Mesenchymal stem cell (in vitro differentiated cells and primary cell): ENCODE measurements at regions not wholly inside any gene's neighbourhood (a gene's known extent, or its start where the extent isn't known, plus 50 kb on each side); places are given as distances from the start of the nearest gene placed in this dataset.

Experiments
- DNase-seq: peaks from one replicate; pipeline ENCODE4 v3.0.0-alpha.2; 2013
- H2AFZ ChIP-seq: one replicate; pipeline ENCODE4 v1.6.1; 2013; ENCODE audit warnings: low read depth, mild to moderate bottlenecking, control low read depth, inconsistent platforms, low read length, moderate library complexity
- H2AK5ac ChIP-seq: 2 replicates; pipeline ENCODE4 v1.6.1; 2013; ENCODE audit warnings: low read length, moderate library complexity, mild to moderate bottlenecking, inconsistent platforms; ENCODE audit not compliant: severe bottlenecking
- H2BK120ac ChIP-seq: one replicate; pipeline ENCODE4 v1.6.1; 2013; ENCODE audit warnings: low read depth, mild to moderate bottlenecking, inconsistent platforms, low read length, moderate library complexity
- H2BK12ac ChIP-seq, 2 experiments: one replicate each; pipeline ENCODE4 v1.6.1; 2013; ENCODE audit warnings: inconsistent platforms in 2 of 2, low read length in 2 of 2, mild to moderate bottlenecking in 2 of 2, moderate library complexity in 2 of 2, control low read depth in 1 of 2
- H2BK15ac ChIP-seq: one replicate; pipeline ENCODE4 v1.6.1; 2013; ENCODE audit warnings: mild to moderate bottlenecking, low read depth, inconsistent platforms; ENCODE audit not compliant: poor library complexity, severe bottlenecking
- H2BK5ac ChIP-seq: 2 replicates; pipeline ENCODE4 v1.6.1; 2013; ENCODE audit warnings: low read depth, mild to moderate bottlenecking, low read length, control low read depth, inconsistent platforms; ENCODE audit not compliant: poor library complexity, severe bottlenecking
- H3K14ac ChIP-seq, 2 experiments: one replicate each; pipeline ENCODE4 v1.6.1; 2013; ENCODE audit warnings: inconsistent platforms in 2 of 2, low read length in 2 of 2, control low read depth in 1 of 2, mild to moderate bottlenecking in 1 of 2, moderate library complexity in 1 of 2
- H3K18ac ChIP-seq, 2 experiments: one replicate each; pipeline ENCODE4 v1.6.1; 2013; ENCODE audit warnings: inconsistent platforms in 2 of 2, low read length in 2 of 2, control low read depth in 1 of 2, low read depth in 1 of 2, mild to moderate bottlenecking in 1 of 2
- H3K23ac ChIP-seq, 2 experiments: one replicate each; pipeline ENCODE4 v1.6.1; 2013; ENCODE audit warnings: inconsistent platforms in 2 of 2, low read length in 2 of 2, mild to moderate bottlenecking in 2 of 2, moderate library complexity in 2 of 2, control low read depth in 1 of 2
- H3K27ac ChIP-seq: 2 replicates; pipeline ENCODE4 v1.5.1; 2013; ENCODE audit warnings: mild to moderate bottlenecking, moderate library complexity, low read length, control low read depth, inconsistent platforms; ENCODE audit not compliant: poor library complexity, severe bottlenecking
- H3K27me3 ChIP-seq, 2 experiments: 2 replicates each; pipeline versions ENCODE4 v1.6.1 to v1.7.0; 2013; ENCODE audit warnings: low read length in 2 of 2, mild to moderate bottlenecking in 2 of 2, moderate library complexity in 2 of 2, control low read depth in 1 of 2, inconsistent platforms in 1 of 2; ENCODE audit not compliant: control insufficient read depth in 1 of 2, insufficient read depth in 1 of 2
- H3K36me3 ChIP-seq, 2 experiments: 2 replicates each; pipeline versions ENCODE4 v1.6.1 to v1.7.0; 2013; ENCODE audit warnings: low read length in 2 of 2, control low read depth in 1 of 2, inconsistent platforms in 1 of 2, low read depth in 1 of 2, mild to moderate bottlenecking in 1 of 2; ENCODE audit not compliant: insufficient read depth in 2 of 2, control insufficient read depth in 1 of 2
- H3K4ac ChIP-seq, 2 experiments: one replicate each; pipeline ENCODE4 v1.6.1; 2013; ENCODE audit warnings: inconsistent platforms in 2 of 2, low read length in 2 of 2, mild to moderate bottlenecking in 2 of 2, moderate library complexity in 2 of 2, control low read depth in 1 of 2, low read depth in 1 of 2
- H3K4me1 ChIP-seq: 2 replicates; pipeline ENCODE4 v1.6.1; 2013; ENCODE audit warnings: low read depth, low read length, control low read depth; ENCODE audit not compliant: control insufficient read depth, insufficient read depth
- H3K4me2 ChIP-seq: 2 replicates; pipeline ENCODE4 v1.6.1; 2013; ENCODE audit warnings: low read length, mild to moderate bottlenecking, inconsistent platforms; ENCODE audit not compliant: poor library complexity, severe bottlenecking
- H3K4me3 ChIP-seq, 2 experiments: 2 replicates each; pipeline versions ENCODE4 v1.5.1 to v1.7.0; 2013; ENCODE audit warnings: low read length in 2 of 2, mild to moderate bottlenecking in 2 of 2, control low read depth in 1 of 2, low read depth in 1 of 2; ENCODE audit not compliant: insufficient read depth in 1 of 2
- H3K79me1 ChIP-seq: replicated peaks from 2 replicates; pipeline ENCODE4 v1.6.1; 2013; ENCODE audit warnings: mild to moderate bottlenecking, control low read depth, low read length, inconsistent platforms; ENCODE audit not compliant: poor library complexity, severe bottlenecking
- H3K9ac ChIP-seq: 2 replicates; pipeline ENCODE4 v1.7.0; 2013; ENCODE audit warnings: mild to moderate bottlenecking, low read length, moderate library complexity
- H3K9me3 ChIP-seq: 2 replicates; pipeline ENCODE4 v1.7.0; 2013; ENCODE audit warnings: mild to moderate bottlenecking, low read length; ENCODE audit not compliant: control insufficient read depth
- H4K8ac ChIP-seq: one replicate; pipeline ENCODE4 v1.6.1; 2013; ENCODE audit warnings: inconsistent platforms, mild to moderate bottlenecking, low read length, moderate library complexity
- H4K91ac ChIP-seq: one replicate; pipeline ENCODE4 v1.6.1; 2013; ENCODE audit warnings: mild to moderate bottlenecking, low read length, inconsistent platforms
- WGBS: methylation state at CpG from one replicate; pipeline ENCODE4 v1.1.7; 2013; ENCODE audit warnings: mixed read lengths; 5-methylcytosine and 5-hydroxymethylcytosine counted together

DNA sequence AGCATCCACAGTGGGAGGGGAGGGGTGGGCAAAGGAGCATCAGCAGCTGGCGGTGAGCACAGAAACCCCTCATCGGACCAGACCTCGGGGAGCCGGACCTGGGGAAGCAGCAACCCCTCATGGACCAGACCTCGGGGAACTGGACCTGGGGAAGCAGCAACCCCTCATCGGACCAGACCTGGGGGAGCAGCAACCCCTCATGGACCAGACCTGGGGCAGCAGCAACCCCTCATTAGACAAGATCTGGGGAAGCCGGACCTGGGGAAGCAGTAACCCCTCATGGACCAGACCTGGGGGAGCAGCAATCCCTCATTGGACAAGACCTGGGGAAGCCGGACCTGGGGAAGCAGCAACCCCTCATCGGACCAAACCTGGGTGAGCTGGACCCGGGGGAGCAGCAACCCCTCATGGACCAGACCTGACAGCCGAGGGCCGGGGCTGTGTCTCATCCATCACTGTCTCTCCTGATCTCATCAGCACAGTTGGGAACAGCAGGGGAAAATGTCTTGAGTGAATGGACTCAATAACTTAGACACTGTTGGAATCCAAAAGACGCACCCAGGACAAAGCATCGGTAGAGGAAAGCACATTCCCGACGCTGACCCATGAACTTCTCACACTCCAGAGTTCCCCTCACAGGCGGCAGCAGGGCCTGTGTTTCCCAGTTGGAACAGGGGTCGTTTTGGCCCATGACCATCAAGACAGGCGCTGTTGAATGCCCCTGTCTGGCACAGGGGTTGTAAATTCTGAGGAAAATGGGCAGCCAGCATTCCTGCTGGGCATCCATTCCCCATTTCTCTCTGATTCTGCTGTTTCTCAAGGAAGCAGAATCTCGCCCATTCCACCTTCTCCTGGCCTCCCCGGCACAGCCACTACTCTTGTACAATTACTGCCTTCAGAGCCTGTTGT is 1494.6 kb downstream of the TBC1D22A start:
- WGBS, result 84% methylated on average over 21 of the region's 21 CpGs
- H3K79me1 ChIP-seq, result no peaks in the 10 kb centered on the region
- no peak overlapping the region for H2AK5ac ChIP-seq
- H3K27me3 ChIP-seq, result no peaks in the 10 kb centered on the region
- DNase-seq, result no peak
- H4K91ac ChIP-seq, result no peak overlapping the region
- no peak overlapping the region for H2AFZ ChIP-seq
- no peaks in the 10 kb centered on the region for H3K4me1 ChIP-seq
- no peak overlapping the region for H3K4ac ChIP-seq
- H3K4me3 ChIP-seq, result no peak overlapping the region
- no peak overlapping the region for H3K27ac ChIP-seq
- H4K8ac ChIP-seq, result no peak overlapping the region
- H2BK5ac ChIP-seq, result no peak overlapping the region
- no peak overlapping the region for H3K23ac ChIP-seq
- H3K14ac ChIP-seq, result no peak overlapping the region
- H2BK120ac ChIP-seq, result no peak overlapping the region
- no peak overlapping the region for H3K9ac ChIP-seq
- H3K18ac ChIP-seq, result no peak overlapping the region
- no peak overlapping the region for H3K4me2 ChIP-seq
- no peak overlapping the region for H2BK15ac ChIP-seq
- no peak overlapping the region for H2BK12ac ChIP-seq
- H3K9me3 ChIP-seq, result peaks cover 15% of the 10 kb centered on the region
- no peaks in the 10 kb centered on the region for H3K36me3 ChIP-seq

GRCh38 chr22:48256041-48256739 is 1493.7 kb downstream of the TBC1D22A start:
- no peaks in the 10 kb centered on the region for H3K27me3 ChIP-seq
- H3K36me3 ChIP-seq, result no peaks in the 10 kb centered on the region
- no peak overlapping the region for H2BK12ac ChIP-seq
- peaks cover 15% of the 10 kb centered on the region for H3K9me3 ChIP-seq
- H3K23ac ChIP-seq, result no peak overlapping the region
- H3K18ac ChIP-seq, result no peak overlapping the region
- no peak overlapping the region for H4K8ac ChIP-seq
- H4K91ac ChIP-seq, result no peak overlapping the region
- no peaks in the 10 kb centered on the region for H3K79me1 ChIP-seq
- H3K4me1 ChIP-seq, result no peaks in the 10 kb centered on the region
- H3K4me2 ChIP-seq, result no peak overlapping the region
- no peak overlapping the region for H3K4me3 ChIP-seq
- 73% methylated on average over 14 of the region's 17 CpGs for WGBS
- no peak overlapping the region for H3K27ac ChIP-seq
- H2BK15ac ChIP-seq, result no peak overlapping the region
- no peak overlapping the region for H3K14ac ChIP-seq
- H3K4ac ChIP-seq, result no peak overlapping the region
- H2AK5ac ChIP-seq, result no peak overlapping the region
- H2BK120ac ChIP-seq, result no peak overlapping the region
- no peak overlapping the region for H2BK5ac ChIP-seq
- H2AFZ ChIP-seq, result no peak overlapping the region
- DNase-seq, result no peak
- H3K9ac ChIP-seq, result no peak overlapping the region

DNA sequence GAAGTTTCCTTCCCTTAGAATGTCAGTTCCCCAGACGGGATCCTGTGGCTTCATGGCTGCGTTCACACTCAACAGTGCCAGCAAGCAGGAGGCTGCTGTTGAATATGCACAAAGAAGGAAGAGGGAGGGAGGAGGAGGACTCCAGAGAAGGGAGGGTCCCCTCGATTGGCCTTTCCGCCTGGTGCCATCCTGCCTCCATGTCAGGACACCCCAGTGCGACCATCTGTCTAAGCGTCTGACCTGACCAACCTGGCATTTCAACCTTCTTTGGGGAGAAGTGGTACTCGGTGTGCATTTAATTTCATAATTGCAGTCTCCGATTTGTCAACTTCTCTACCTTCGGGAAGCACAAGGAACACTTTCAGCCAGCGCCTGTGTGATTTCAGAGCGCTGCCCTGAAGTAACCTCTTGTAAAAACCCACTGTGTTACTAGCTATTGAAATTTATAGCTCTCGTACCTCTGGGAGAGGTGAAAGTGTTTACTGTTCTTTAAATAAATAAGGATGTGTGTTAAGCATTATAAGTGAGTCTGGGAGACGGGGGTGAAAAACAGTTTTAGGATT is 1491.9 kb downstream of the TBC1D22A start:
- H4K8ac ChIP-seq, result no peak overlapping the region
- no peak overlapping the region for H3K9ac ChIP-seq
- H2BK5ac ChIP-seq, result no peak overlapping the region
- H3K9me3 ChIP-seq, result peaks cover under 1% of the 10 kb centered on the region
- H3K4me1 ChIP-seq, result no peaks in the 10 kb centered on the region
- no peak overlapping the region for H2AK5ac ChIP-seq
- no peak overlapping the region for H3K4me2 ChIP-seq
- H3K27ac ChIP-seq, result no peak overlapping the region
- H3K79me1 ChIP-seq, result no peaks in the 10 kb centered on the region
- no peaks in the 10 kb centered on the region for H3K36me3 ChIP-seq
- H3K18ac ChIP-seq, result no peak overlapping the region
- H3K27me3 ChIP-seq, result no peaks in the 10 kb centered on the region
- 46% methylated on average over 13 of the region's 13 CpGs for WGBS
- H3K4me3 ChIP-seq, result peak overlapping the region in 1 of 2 experiments; percentile 33
- no peak overlapping the region for H2AFZ ChIP-seq
- DNase-seq, result no peak
- no peak overlapping the region for H3K4ac ChIP-seq
- no peak overlapping the region for H4K91ac ChIP-seq
- H3K14ac ChIP-seq, result no peak overlapping the region
- H3K23ac ChIP-seq, result no peak overlapping the region
- H2BK15ac ChIP-seq, result no peak overlapping the region
- no peak overlapping the region for H2BK12ac ChIP-seq
- no peak overlapping the region for H2BK120ac ChIP-seq

DNA sequence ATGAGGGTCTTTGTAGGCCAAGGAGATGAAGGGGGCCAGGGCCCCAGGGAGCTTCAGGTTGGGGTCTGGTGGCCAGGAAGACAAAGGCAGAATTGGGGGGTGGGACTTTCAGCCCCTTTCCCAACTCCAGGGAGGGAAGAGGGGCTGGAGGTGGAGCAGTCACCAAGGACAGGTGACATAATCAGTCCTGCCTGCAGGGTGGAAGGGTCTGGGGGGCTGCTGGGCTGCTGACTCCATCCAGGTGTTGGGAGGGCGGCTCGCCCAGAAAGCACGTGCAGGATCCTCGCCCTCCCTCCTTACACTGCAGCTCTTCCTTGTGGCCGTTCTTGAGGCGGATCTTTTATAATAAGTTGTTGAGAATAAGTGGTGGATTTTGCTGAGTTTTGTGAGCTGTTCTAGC is 1491.1 kb downstream of the TBC1D22A start:
- H3K36me3 ChIP-seq, result no peaks in the 10 kb centered on the region
- no peak overlapping the region for H4K8ac ChIP-seq
- WGBS, result 72% methylated on average over 2 of the region's 6 CpGs
- H2BK5ac ChIP-seq, result no peak overlapping the region
- no peak overlapping the region for H3K18ac ChIP-seq
- no peak overlapping the region for H3K9ac ChIP-seq
- no peak overlapping the region for H2BK12ac ChIP-seq
- no peak overlapping the region for H4K91ac ChIP-seq
- H3K4me1 ChIP-seq, result no peaks in the 10 kb centered on the region
- no peak for DNase-seq
- no peaks in the 10 kb centered on the region for H3K79me1 ChIP-seq
- no peak overlapping the region for H3K4ac ChIP-seq
- no peak overlapping the region for H3K4me3 ChIP-seq
- no peak overlapping the region for H3K14ac ChIP-seq
- no peak overlapping the region for H3K27ac ChIP-seq
- H3K9me3 ChIP-seq, result no peaks in the 10 kb centered on the region
- H2AK5ac ChIP-seq, result no peak overlapping the region
- no peak overlapping the region for H2BK120ac ChIP-seq
- no peaks in the 10 kb centered on the region for H3K27me3 ChIP-seq
- no peak overlapping the region for H3K4me2 ChIP-seq
- no peak overlapping the region for H2AFZ ChIP-seq
- H3K23ac ChIP-seq, result no peak overlapping the region
- no peak overlapping the region for H2BK15ac ChIP-seq
